Ishikawa (cell line): ENCODE measurements at regions not wholly inside any gene's neighbourhood (a gene's known extent, or its start where the extent isn't known, plus 50 kb on each side); places are given as distances from the start of the nearest gene placed in this dataset.

Source experiments
- CREB1 ChIP-seq: IDR thresholded peaks from 2 replicates; pipeline ENCODE4 v1.6.1; 2012; ENCODE audit warnings: low read depth
- TAF1 ChIP-seq: IDR thresholded peaks from 2 replicates; pipeline ENCODE4 v1.6.1; 2012; ENCODE audit warnings: low read depth, mild to moderate bottlenecking
- YY1 ChIP-seq: IDR thresholded peaks from 2 replicates; pipeline ENCODE4 v1.6.1; 2012; ENCODE audit warnings: low read depth
- TF ChIP-seq, protein P1 (sequence below): IDR thresholded peaks from 2 replicates; pipeline ENCODE4 v1.6.1; 2012; ENCODE audit warnings: low read depth, mild to moderate bottlenecking

GRCh38 chr9:78746010-78746409 lies 449.1 kb downstream of the PSAT1 start:
- TF ChIP-seq YY1 (no peak), CREB1 (no peak), TAF1 (no peak)
- TF ChIP-seq, protein P1, sequence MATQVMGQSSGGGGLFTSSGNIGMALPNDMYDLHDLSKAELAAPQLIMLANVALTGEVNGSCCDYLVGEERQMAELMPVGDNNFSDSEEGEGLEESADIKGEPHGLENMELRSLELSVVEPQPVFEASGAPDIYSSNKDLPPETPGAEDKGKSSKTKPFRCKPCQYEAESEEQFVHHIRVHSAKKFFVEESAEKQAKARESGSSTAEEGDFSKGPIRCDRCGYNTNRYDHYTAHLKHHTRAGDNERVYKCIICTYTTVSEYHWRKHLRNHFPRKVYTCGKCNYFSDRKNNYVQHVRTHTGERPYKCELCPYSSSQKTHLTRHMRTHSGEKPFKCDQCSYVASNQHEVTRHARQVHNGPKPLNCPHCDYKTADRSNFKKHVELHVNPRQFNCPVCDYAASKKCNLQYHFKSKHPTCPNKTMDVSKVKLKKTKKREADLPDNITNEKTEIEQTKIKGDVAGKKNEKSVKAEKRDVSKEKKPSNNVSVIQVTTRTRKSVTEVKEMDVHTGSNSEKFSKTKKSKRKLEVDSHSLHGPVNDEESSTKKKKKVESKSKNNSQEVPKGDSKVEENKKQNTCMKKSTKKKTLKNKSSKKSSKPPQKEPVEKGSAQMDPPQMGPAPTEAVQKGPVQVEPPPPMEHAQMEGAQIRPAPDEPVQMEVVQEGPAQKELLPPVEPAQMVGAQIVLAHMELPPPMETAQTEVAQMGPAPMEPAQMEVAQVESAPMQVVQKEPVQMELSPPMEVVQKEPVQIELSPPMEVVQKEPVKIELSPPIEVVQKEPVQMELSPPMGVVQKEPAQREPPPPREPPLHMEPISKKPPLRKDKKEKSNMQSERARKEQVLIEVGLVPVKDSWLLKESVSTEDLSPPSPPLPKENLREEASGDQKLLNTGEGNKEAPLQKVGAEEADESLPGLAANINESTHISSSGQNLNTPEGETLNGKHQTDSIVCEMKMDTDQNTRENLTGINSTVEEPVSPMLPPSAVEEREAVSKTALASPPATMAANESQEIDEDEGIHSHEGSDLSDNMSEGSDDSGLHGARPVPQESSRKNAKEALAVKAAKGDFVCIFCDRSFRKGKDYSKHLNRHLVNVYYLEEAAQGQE: no peak
